TTC549 (cell line): ENCODE measurements at regions not wholly inside any gene's neighbourhood (a gene's known extent, or its start where the extent isn't known, plus 50 kb on each side); places are given as distances from the start of the nearest gene placed in this dataset.
"Not testable (repeated sequence)": the region's sequence is repeated elsewhere in the genome, so short reads cannot be mapped to it uniquely, and the experiment has no call there.

ENCODE experiments used
- FAIRE-seq: peaks from 2 replicates; lab custom pipeline; 2012; peaks lifted over from hg19 to GRCh38; lab: Jason Lieb, UNC

DNA sequence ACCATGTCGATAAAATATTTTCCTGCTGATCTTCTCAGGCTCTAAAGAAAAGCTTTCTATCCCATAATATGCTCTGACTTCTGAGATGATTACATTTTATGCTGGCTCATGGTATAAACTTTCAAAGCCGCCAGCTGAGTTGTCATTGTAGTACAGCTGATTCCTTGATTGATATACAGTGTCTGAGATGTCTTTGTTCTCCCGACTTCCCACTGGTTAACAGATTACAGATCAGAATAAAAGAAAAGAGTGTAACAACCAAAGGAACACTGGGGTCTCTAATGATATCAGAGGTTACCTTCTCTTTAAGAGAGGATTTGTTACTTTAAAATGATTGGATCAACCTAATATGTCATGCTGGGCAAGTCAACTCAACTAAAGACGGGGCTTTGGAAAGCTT, 485.4 kb upstream of the LRRC7 start:
- FAIRE-seq = no peak

DNA sequence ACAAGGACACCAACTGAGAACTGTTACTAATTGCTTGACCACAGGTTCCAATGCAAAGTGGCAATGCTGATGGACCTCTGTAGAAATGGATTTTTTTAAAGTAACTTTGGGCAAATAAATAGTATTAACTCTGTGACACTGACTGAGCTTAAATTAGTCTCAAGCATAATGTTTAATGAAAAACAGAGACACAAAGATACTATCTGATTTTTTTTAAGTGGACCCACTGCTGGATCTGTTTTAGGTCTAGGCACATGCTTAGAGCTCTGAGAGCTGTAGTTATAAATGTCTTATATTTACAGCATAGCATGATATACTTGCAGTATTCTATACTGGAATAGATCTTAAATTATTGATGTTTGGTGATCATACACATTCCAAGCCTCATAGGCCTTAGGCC, 481.6 kb upstream of the LRRC7 start:
- FAIRE-seq = no peak

DNA sequence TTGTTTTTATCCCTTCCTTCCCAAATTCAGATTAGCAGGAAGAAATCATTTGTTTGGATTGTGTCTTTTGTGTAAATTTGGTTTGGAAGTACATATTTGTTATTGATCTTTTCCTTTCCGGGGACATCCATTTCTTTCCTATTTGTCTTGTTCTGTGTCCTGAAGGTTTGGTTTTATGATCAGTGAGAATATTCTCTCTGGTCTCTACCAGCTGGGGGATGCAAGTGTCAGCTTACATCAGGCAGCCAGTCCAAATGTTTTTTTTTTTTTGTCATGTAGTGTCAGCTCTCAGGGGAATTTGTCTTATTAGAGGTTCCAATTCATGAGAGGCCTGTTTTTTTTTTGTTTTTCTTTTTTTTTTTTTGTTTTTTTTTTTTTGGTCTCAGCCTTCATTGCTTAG, 479.2 kb upstream of the LRRC7 start:
- FAIRE-seq = no peak

DNA sequence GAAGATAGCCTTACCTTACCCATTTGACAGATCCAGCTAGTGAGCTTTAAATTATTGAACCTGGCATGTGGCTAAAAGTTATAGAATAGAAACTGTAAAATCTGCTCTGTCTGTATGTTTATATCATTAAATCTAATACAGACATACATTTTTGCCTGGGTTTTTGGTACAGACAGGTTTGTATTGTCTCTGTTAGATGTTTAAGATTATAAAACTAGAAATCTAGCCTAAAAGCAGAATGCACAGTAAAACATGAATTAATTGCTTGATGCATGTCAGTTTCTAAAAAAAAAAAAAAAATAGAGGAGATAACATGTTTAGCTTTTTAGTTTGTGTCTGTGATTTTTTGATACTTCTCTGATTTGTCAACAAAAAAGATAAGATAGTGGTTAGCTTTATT, 477.6 kb upstream of the LRRC7 start:
- FAIRE-seq = no peak

DNA sequence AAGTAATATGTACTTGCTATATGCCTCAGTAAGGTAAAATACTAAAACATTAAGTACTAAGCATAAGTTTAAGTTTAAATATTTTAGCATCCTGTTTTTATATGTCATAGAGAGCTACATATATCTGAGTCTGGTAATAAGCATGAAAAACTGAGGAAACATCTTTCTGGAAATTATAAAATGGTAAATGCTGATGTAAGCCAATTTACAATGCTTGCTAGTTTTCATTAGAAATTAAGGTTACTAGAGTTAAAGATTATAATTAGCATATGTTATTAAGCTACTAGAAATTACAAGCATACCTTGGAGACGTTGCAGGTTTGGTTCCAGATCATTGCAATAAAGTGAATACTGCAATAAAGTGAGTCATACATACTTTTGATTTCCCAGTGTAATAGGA, 477.0 kb upstream of the LRRC7 start:
- FAIRE-seq = no peak

DNA sequence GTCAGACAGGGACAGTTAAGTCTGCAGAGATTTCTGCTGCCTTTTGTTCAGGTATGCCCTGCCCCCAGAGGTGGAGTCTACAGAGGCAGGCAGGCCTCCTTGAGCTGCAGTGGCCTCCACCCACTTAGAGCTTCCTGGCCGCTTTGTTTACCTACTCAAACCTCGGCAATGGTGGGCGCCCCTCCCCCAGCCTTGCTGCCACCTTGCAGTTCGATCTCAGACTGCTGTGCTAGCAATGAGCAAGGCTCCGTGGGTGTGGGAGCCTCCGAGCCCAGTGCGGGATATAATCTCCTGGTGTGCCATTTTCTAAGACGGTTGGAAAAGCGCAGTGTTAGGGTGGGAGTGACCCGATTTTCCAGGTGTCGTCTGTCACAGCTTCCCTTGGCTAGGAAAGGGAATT, 465.7 kb upstream of the LRRC7 start:
- not testable (repeated sequence) for FAIRE-seq

DNA sequence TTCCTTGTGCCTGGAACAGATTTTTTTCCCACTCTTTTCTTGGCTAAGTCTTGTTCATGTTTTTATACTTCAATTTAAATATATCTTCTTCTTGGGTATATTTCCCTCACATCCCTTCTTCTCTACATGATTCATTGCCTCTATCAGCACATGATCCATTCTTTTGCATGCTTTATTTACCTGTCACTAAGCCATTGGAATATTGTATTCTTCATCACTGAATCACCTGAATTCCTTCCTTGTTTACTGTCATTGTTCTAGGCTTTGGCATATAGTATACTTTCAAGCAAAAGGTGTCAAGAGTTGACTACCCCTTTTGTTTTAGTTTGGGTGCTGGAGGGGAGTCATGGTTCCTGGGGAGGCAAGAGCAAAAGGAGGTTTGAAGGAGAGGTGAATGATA, 464.5 kb upstream of the LRRC7 start:
- FAIRE-seq = no peak

DNA sequence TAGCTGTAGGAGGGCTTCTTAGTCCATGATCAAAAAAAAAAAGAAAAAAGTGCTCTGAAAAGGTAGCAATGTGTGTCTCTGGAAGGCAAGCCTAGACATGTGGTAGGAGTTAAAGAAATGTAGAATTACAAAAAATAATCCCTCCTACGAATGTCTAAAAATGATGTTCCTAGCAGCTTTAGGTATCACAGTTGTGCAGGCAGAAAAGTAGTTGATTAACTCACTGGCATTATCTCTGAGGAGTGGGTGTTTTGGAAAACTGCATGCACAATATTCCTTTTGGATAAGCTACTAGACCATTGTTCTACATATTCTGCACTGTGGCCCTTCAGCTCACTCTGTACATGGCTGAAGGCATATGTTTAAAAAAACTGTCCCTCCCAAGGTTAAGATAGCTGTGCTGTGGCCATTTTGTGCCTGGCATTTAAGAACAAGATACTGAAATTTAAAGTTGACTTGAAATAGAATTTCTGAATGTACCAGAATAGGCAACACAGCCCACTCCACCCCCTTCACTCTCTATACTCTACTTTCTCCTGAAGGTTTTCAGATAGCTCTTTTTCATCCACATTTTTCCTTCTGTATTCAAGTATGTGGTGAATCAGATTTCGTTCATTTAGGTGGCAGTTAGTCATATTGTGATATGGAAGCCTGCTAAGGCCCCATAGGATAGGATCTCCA, 463.9 kb upstream of the LRRC7 start:
- FAIRE-seq = no peak

DNA sequence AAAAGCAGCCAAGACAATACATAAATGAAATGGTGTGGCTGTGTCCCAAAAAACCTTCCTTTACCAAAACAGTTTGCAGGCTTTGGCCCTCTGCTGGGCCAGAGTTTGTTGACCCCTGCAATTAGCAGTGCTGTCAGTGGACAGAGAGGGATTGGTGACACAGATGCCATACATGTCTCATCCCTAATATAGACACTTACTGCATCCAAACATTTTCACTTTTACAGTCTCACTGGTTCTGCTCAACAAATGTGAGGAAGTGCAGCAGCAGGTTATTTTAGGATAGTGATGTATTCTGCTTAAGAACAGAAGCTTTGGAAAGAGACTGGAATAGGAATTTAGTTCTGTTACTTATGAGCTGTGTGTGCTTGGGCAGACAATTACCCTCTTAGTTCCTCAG, 462.8 kb upstream of the LRRC7 start:
- FAIRE-seq = no peak

DNA sequence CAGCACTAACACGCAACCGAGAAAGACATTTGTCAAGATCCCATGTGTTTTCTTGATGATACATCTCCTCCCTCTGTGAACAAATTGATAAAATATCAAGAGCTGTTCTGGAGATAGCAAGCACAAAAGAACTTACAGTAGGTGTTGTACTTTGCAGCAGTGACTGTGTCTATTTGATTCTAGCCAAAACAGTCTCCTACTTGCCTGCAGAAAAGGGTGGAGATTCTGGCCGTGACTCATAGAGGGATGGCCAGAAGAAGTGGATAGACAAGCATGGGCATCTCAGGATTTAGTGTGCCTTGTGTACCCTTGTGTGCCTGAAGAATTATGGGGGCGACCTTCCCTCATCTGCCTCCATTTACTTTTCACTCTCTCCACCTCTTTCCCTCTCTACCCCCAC, 458.4 kb upstream of the LRRC7 start:
- FAIRE-seq = no peak

DNA sequence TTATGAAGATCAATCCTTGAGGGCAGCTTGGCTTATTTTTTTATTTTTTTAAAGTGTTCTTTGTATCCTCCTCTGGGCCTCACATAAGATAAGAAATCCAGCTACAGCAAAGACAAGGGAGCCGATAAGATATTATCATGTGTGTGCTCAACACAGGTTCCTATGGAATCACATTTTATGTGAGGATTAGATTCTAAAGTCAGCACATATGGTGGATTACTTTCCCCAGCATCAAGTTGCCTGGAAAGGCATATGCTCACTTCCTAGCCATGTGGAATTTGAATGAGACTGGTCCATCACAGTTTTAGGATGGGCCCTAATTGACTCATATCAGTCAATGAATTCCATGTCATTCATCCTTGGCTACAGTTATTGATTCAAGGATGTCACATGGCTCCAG, 456.9 kb upstream of the LRRC7 start:
- no peak for FAIRE-seq

DNA sequence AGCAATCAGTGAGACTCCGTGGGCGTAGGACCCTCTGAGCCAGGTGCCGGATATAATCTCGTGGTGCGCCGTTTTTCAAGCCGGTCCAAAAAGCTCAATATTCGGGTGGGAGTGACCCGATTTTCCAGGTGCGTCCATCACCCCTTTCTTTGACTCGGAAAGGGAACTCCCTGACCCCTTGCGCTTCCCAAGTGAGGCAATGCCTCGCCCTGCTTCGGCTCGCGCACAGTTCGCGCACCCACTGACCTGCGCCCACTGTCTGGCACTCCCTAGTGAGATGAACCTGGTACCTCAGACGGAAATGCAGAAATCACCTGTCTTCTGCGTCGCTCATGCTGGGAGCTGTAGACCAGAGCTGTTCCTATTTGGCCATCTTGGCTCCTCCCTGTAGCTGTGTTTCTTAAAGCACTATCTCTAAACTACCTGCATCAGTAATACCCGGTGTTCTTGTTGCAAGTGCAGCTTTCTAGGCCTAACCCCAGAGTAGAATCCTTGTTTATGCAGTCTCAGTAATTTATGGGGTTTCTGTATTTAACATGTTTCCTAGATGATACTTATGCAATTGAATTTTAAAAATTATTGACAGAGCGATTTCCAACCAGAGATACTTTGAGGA, 447.5 kb upstream of the LRRC7 start:
- FAIRE-seq = not testable (repeated sequence)

DNA sequence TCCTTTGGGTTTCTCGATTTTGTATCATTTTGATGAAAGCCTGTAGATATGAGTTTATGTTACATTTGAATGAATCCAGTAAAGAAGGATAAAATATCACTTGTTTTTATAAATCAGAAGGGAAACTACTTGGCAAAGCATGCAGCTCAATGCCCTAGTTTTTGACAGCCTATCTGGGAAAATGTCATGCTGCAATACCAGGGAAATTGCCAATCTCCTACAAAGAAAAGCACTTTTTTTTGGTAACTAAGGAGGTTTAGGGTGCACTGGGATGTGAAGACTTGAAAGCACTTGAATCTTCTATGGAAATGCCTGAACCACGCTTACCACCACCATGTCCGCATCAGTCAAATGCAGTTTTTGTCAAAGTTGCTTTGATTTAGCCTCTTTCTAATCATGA, 446.9 kb upstream of the LRRC7 start:
- no peak for FAIRE-seq

DNA sequence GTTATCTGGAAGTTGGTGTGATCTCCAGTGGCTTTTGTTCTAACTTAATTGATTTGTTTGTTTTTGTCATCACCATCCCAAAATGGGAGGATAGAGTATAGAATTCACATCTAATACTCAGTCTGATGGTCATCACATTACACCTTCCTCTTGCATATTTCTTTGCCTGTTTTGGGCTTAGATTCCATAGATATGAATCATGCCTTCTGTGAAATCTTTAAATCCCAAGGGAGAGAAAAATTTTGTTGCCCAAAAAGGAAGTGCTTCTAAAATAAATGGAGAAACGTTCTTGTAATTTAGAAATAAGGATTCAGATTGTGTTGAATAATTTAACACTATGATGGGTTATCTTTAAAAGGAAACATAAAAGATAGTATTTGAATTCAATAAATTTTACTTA, 446.0 kb upstream of the LRRC7 start:
- FAIRE-seq = no peak

DNA sequence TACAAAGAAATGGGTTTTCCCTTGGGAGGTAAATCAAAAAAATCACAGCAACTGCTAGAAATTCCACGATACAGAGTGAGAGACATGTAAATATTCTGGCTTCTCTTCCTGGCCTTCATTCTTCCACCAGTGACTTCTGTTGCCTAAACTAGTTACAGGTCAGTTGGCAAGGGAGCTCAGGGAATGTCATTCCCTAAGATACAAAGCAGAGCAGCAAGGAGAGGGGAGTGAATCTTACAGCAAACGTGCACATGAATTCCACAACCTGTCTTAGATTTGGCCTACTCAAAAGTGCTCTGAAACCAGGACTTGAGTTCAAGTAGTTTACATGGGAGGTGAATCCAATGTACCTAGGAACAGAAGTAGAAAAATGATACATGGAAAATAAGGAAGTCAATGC, 445.3 kb upstream of the LRRC7 start:
- no peak for FAIRE-seq

DNA sequence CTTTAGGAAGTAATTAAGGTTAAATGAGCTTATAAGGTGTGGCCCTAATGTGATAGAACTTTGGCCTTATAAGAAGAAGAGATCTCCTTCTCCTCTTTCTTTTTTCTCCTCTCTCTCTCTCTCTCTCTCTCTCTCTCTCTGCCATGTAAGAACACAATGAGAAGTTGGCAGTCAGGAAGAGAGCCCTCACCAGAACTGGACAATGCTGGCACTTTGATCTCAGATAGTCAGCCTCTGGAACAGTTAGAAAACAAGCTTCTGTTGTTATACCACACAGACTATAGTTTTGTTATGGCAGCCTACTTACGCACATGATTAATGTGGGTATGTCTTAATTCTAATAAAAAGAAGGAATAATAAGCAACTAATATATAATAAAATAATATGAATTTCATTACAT, 444.2 kb upstream of the LRRC7 start:
- no peak for FAIRE-seq

DNA sequence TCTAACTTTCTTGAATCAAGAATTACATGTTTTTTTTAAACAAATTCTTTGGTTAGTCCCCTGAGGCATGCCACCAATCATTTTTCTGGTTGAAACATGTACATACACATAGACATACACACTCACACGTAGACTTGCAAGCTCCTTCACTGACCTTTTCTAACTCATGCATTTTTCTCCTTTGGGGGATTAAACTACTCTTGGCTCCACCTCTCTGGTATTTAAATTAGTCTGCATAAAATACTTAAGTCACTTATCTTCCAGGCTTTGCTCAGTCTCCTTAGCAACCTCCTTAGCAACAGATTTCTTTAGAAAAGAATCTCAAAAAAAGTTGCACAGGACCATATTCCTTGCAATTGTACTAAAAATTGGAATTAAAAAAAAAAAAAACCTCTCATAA, 440.9 kb upstream of the LRRC7 start:
- FAIRE-seq = no peak

DNA sequence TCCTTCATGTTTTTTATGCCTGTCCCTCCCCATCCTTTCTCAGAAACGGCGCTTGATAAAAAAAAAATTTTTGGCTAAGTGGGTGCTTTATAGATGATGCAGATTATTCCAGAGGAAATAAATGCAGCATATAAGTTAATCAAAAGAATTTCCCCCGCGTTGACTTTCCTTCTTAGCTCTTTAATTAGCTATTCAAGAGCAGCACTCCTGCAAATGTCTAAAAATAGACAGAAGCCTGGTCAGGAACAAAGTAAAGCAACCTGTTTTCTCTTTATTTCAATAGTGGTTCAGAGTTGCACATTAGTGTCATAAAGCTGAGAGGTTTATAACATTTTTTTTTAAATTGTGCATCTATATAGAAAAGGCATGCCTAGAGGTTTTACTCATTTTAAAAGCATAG, 439.5 kb upstream of the LRRC7 start:
- no peak for FAIRE-seq

DNA sequence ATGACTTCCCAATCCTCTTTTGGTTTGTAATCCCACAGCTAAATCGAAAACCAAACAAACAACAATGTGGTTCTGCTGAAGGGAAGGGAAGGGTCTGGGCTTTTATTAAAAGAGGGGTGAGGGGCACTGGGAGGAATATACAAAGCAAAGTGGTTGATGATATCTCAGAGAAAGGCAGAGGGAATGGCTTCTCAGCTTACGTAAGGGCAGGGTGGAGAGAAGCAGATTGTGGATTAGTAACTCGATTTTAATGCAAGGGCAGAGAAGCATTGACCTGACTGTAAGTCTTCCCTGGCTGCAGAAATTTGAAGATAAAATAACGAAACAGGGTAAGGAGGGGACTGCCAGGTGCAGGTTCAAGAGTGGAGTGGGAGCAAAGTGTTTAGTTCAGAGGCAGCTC, 438.2 kb upstream of the LRRC7 start:
- FAIRE-seq = no peak

DNA sequence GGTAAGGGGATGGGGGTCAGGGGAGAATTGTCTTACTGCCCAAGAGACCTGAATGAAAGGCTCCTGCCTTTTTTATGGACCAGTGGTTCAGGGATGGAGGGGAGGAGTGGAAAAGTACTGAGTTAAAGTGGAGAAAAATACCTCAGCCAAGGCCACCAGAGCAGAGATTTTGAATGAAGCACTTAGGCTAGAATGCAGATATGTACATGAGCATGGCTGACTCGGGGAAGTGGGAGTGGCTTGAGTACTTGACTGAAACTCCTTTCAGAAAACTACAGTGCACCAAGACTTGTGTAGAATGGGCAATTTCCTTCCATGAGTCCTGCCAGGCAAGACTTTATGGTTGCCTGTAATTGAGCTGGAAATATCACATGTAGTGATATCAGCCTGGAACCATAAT, 429.6 kb upstream of the LRRC7 start:
- FAIRE-seq = no peak

DNA sequence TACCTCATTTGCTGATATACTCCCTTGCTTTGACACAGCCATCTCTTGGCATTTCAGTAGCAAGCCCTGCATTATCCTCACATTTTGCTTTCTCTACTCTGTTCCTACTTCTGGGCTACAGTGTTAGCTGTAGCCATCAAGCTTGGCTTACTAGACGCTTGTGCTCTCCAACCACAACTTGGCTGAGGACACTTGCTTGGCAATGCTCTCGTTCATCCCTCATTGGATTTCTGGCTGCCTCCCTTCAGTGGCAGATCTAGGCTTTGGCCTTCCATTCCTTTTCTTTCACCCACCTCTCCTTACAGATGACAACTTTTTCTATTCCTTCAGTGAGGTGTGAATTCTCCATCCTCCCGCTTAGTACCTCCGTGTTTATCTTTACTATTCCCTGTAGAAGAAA, 428.7 kb upstream of the LRRC7 start:
- FAIRE-seq = no peak

DNA sequence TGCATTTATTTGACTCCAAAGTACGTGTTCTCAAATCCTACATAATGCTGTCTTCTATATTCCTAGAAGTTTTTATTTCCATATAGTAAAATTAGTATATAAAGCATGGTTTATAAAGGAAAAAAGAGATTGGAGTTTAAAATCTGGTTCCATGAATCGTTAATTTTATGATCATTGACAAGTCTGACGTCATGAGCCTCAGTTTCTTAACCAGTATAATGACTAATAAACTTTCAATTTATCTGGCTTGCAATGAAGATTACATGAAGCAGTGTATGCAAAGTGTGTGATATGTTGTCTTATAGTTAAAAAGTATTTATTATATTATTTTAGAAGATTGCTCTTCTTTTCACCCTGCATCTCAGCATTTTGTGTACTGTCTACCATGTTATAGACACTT, 421.4 kb upstream of the LRRC7 start:
- FAIRE-seq = no peak

DNA sequence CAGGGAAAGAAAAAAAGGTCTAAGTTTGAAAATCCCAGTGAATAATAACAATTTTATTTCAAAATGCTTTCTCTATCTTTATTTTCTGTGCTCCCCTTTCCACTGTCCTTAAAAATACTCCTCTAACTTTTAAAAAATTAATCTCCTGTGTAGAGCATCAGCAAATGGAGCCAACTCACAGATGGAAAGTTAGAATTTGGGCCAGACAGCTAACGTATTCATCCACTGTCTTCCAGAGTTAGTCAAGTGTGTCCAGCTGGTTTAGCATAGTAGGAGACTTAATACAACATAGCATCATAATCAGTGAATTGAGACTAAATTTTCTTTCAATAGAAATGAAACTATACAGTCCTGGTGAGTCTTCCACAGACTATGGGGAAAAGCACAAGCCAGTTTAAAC, 419.0 kb upstream of the LRRC7 start:
- no peak for FAIRE-seq

DNA sequence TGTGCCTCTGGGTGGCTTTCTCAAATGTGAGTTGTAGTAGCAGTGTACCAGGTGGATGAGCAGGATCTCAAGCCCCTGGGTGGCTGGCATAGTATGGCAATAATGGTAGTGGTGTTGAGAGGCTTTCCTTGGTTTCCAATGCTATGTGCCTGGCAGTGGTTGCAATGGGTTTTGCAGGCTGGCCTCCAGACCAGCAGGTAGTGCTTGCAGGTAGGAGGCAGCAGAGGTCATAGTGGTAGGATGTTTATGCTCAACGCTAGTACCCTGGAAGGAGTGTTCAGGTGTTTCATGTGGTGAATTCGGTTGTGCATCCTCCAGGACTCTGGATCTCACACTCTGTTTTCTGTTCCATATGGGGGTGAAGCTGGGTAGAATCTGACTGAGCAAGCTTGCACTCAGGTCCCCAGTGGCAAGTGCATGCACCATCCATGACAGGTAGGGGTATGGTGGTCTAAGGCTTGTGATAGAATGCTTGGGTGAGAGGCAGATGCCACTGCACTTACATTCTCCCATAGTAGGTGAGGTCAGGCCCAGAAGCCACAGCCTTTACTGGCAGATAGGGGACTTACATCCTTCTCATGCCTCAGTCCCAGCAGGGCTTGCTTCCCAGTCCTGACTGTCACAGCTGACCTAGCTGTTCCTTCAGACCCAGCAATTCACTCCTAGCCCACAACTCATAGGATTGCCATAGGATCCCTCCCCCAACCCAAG, 410.5 kb upstream of the LRRC7 start:
- no peak for FAIRE-seq
